H1 (cell line): ENCODE measurements at regions not wholly inside any gene's neighbourhood (a gene's known extent, or its start where the extent isn't known, plus 50 kb on each side); places are given as distances from the start of the nearest gene placed in this dataset.

ENCODE experiments used
- CTCF ChIA-PET: fragments of 300-600 bp; sonication (Branson Sonifier 250); formaldehyde crosslinking; loops from one replicate; lab custom pipeline; 2021; ENCODE audit not compliant: partially characterized antibody; lab: Charles Lee
- POLR2A ChIA-PET: fragments of 300-600 bp; sonication (Branson Sonifier 250); formaldehyde crosslinking; loops from one replicate; lab custom pipeline; 2021; ENCODE audit warnings: inconsistent platforms; ENCODE audit not compliant: partially characterized antibody; lab: Charles Lee
- DNase-seq, 2 experiments: peaks; one replicate each; pipeline versions ENCODE4 v3.0.0 to v3.0.0-alpha.2; 2010 to 2022; ENCODE audit warnings: low spot score in 2 of 2, low read depth in 1 of 2, mixed read lengths in 1 of 2
- FAIRE-seq: peaks from 2 replicates; lab custom pipeline; 2011; peaks lifted over from hg19 to GRCh38; lab: Jason Lieb, UNC
- H2AFZ ChIP-seq: 2 replicates; pipeline ENCODE4 v1.8.1; 2012; ENCODE audit warnings: low read length, inconsistent platforms
- H2AK5ac ChIP-seq: 2 replicates; pipeline ENCODE4 v1.6.1; 2013; ENCODE audit warnings: low read depth, low read length
- H2BK120ac ChIP-seq: replicated peaks from 2 replicates; pipeline ENCODE3; 2013; ENCODE audit warnings: low read depth, low read length, inconsistent platforms
- H2BK12ac ChIP-seq: 2 replicates; pipeline ENCODE4 v1.6.1; 2013; ENCODE audit warnings: low read depth, low read length
- H2BK15ac ChIP-seq: 2 replicates; pipeline ENCODE4 v1.6.1; 2013; ENCODE audit warnings: low read length
- H2BK20ac ChIP-seq: 2 replicates; pipeline ENCODE4 v1.6.1; 2013; ENCODE audit warnings: low read length
- H2BK5ac ChIP-seq: 2 replicates; pipeline ENCODE4 v1.6.1; 2013; ENCODE audit warnings: low read depth, low read length
- H3K14ac ChIP-seq: 2 replicates; pipeline ENCODE4 v1.6.1; 2013; ENCODE audit warnings: inconsistent platforms; ENCODE audit not compliant: insufficient read length
- H3K18ac ChIP-seq: 2 replicates; pipeline ENCODE4 v1.6.1; 2013; ENCODE audit warnings: low read length; ENCODE audit errors: extremely low read depth
- H3K23ac ChIP-seq: 2 replicates; pipeline ENCODE4 v1.6.1; 2013; ENCODE audit warnings: inconsistent platforms; ENCODE audit not compliant: insufficient read length
- H3K23me2 ChIP-seq: 2 replicates; pipeline ENCODE4 v1.6.1; 2013; ENCODE audit warnings: low read depth, low read length
- H3K27ac ChIP-seq: 2 replicates; pipeline ENCODE4 v1.6.1; 2011; ENCODE audit warnings: low read depth, low read length, inconsistent platforms
- H3K27me3 ChIP-seq, 4 experiments: replicated peaks in 1 of 4; 1 replicate in 1 of 4; 2 replicates in 3 of 4; pipeline versions ENCODE4 v1.6.1 to v1.8.1; 2011 to 2013; ENCODE audit warnings: low read length in 3 of 4, mild to moderate bottlenecking in 3 of 4, inconsistent platforms in 2 of 4, mixed read lengths in 2 of 4, moderate library complexity in 1 of 4; ENCODE audit not compliant: control insufficient read depth in 3 of 4, insufficient read depth in 3 of 4; ENCODE audit errors: extremely low read depth in 1 of 4
- H3K36me3 ChIP-seq, 4 experiments: 2 replicates each; pipeline versions ENCODE4 v1.6.1 to v1.8.1; 2011 to 2013; ENCODE audit warnings: mild to moderate bottlenecking in 4 of 4, low read length in 3 of 4, moderate library complexity in 2 of 4, control low read depth in 1 of 4, inconsistent platforms in 1 of 4; ENCODE audit not compliant: insufficient read depth in 4 of 4, control insufficient read depth in 2 of 4
- H3K4ac ChIP-seq: replicated peaks from 2 replicates; pipeline ENCODE3; 2013; ENCODE audit warnings: low read length, low read depth, mixed read lengths, inconsistent platforms; ENCODE audit not compliant: insufficient read length
- H3K4me1 ChIP-seq, 4 experiments: replicated peaks in 1 of 4; 1 replicate in 1 of 4; 2 replicates in 3 of 4; pipeline versions ENCODE4 v1.6.1 to v1.8.1; 2011 to 2013; ENCODE audit warnings: low read length in 3 of 4, inconsistent platforms in 2 of 4, mixed read lengths in 1 of 4; ENCODE audit not compliant: insufficient read depth in 4 of 4, control insufficient read depth in 3 of 4
- H3K4me2 ChIP-seq, 2 experiments: 2 replicates each; pipeline versions ENCODE4 v1.6.1 to v1.8.1; 2011 to 2013; ENCODE audit warnings: low read depth in 2 of 2, low read length in 2 of 2, control low read depth in 1 of 2, inconsistent platforms in 1 of 2, mild to moderate bottlenecking in 1 of 2; ENCODE audit not compliant: insufficient read depth in 1 of 2
- H3K4me3 ChIP-seq, 4 experiments: fragments of 200-600, 300-600 bp in 1 of 4; sonication (generic), shearing (Covaris generic), sonication (Bioruptor Twin) in 1 of 4; 2 replicates each; pipeline versions ENCODE4 v1.5.1 to v1.8.1; 2011 to 2016; ENCODE audit warnings: low read length in 4 of 4, low read depth in 3 of 4, control low read depth in 2 of 4, inconsistent platforms in 2 of 4, mild to moderate bottlenecking in 2 of 4, mixed read lengths in 1 of 4, moderate library complexity in 1 of 4; ENCODE audit not compliant: insufficient read depth in 2 of 4; ENCODE audit errors: extremely low read depth in 1 of 4
- H3K56ac ChIP-seq: replicated peaks from 2 replicates; pipeline ENCODE3; 2013; ENCODE audit warnings: low read depth, mild to moderate bottlenecking, mixed read lengths, low read length, inconsistent platforms; ENCODE audit not compliant: insufficient read length
- H3K79me1 ChIP-seq: 2 replicates; pipeline ENCODE4 v1.6.1; 2013; ENCODE audit warnings: low read depth, low read length, control low read depth
- H3K79me2 ChIP-seq, 2 experiments: 2 replicates each; pipeline versions ENCODE4 v1.6.1 to v1.8.1; 2012 to 2013; ENCODE audit warnings: low read length in 2 of 2, mild to moderate bottlenecking in 2 of 2, inconsistent platforms in 1 of 2; ENCODE audit not compliant: insufficient read depth in 2 of 2, control insufficient read depth in 1 of 2
- H3K9ac ChIP-seq, 4 experiments: replicated peaks in 1 of 4; 1 replicate in 1 of 4; 2 replicates in 3 of 4; pipeline versions ENCODE4 v1.6.1 to v1.8.1; 2011 to 2013; ENCODE audit warnings: low read depth in 3 of 4, low read length in 3 of 4, control low read depth in 2 of 4, mild to moderate bottlenecking in 2 of 4, moderate library complexity in 2 of 4, inconsistent platforms in 1 of 4; ENCODE audit errors: extremely low read depth in 1 of 4
- H3K9me3 ChIP-seq, 2 experiments: 2 replicates each; pipeline versions ENCODE4 v1.6.1 to v1.8.1; 2012 to 2013; ENCODE audit warnings: mild to moderate bottlenecking in 2 of 2, moderate library complexity in 2 of 2, control low read depth in 1 of 2, inconsistent platforms in 1 of 2, low read depth in 1 of 2, low read length in 1 of 2, mixed read lengths in 1 of 2; ENCODE audit not compliant: insufficient read depth in 2 of 2
- H4K20me1 ChIP-seq, 2 experiments: replicated peaks in 1 of 2; 2 replicates each; pipeline versions ENCODE3 to v1.8.1; 2011 to 2013; ENCODE audit warnings: inconsistent platforms in 2 of 2, low read length in 2 of 2, mild to moderate bottlenecking in 1 of 2; ENCODE audit not compliant: insufficient read depth in 2 of 2, control insufficient read depth in 1 of 2
- H4K5ac ChIP-seq: 2 replicates; pipeline ENCODE4 v1.6.1; 2013; ENCODE audit warnings: low read length, low read depth, mixed read lengths, inconsistent platforms; ENCODE audit not compliant: insufficient read length
- H4K8ac ChIP-seq: 2 replicates; pipeline ENCODE4 v1.8.0; 2013; ENCODE audit warnings: mild to moderate bottlenecking, moderate library complexity, low read length, inconsistent platforms; ENCODE audit not compliant: insufficient read depth; ENCODE audit errors: extremely low read depth
- H4K91ac ChIP-seq: replicated peaks from 2 replicates; pipeline ENCODE3; 2013; ENCODE audit warnings: low read length, mixed read lengths, inconsistent platforms; ENCODE audit not compliant: insufficient read length
- ASH2L ChIP-seq: fragments of 200-600, 300-600 bp; sonication (generic); IDR thresholded peaks from one replicate; pipeline ENCODE4 v1.7.1; 2017; ENCODE audit warnings: low read length
- ATF3 ChIP-seq: IDR thresholded peaks from 2 replicates; pipeline ENCODE4 v1.6.1; 2011; ENCODE audit warnings: low read depth, mild to moderate bottlenecking, low read length; ENCODE audit not compliant: insufficient read depth
- BACH1 ChIP-seq: IDR thresholded peaks from 2 replicates; pipeline ENCODE4 v1.6.1; 2012; ENCODE audit warnings: low read length, improper control_type of control experiment
- CEBPB ChIP-seq: IDR thresholded peaks from 2 replicates; pipeline ENCODE4 v1.6.1; 2012; ENCODE audit warnings: low read depth, low read length
- JUN ChIP-seq: IDR thresholded peaks from 2 replicates; pipeline ENCODE4 v1.6.1; 2011; ENCODE audit warnings: low read depth, mild to moderate bottlenecking, improper control_type of control experiment, low read length
- RBBP5 ChIP-seq: IDR thresholded peaks from 2 replicates; pipeline ENCODE4 v1.7.1; 2012; ENCODE audit warnings: low read depth, mild to moderate bottlenecking, inconsistent platforms, low read length, moderate library complexity, borderline replicate concordance
- SIX5 ChIP-seq: IDR thresholded peaks from 2 replicates; pipeline ENCODE4 v1.6.1; 2011; ENCODE audit warnings: mild to moderate bottlenecking, low read depth, low read length
- TAF1 ChIP-seq: IDR thresholded peaks from 2 replicates; pipeline ENCODE4 v1.6.1; 2011; ENCODE audit warnings: mild to moderate bottlenecking, low read depth, low read length
- TCF12 ChIP-seq: IDR thresholded peaks from 2 replicates; pipeline ENCODE4 v1.6.1; 2011; ENCODE audit warnings: low read depth, mild to moderate bottlenecking, low read length
- WGBS, 2 experiments: shearing (Covaris generic) in 1 of 2; methylation state at CpG; one replicate each; pipeline versions ENCODE4 v1.1.6 to v1.1.7; 2013 to 2015; ENCODE audit warnings: low lambda C conversion rate in 2 of 2, mixed read lengths in 2 of 2, inconsistent platforms in 1 of 2, low coverage in 1 of 2, missing lambda C conversion rate in 1 of 2; ENCODE audit not compliant: insufficient replicate concordance in 2 of 2, insufficient coverage in 1 of 2, insufficient read length in 1 of 2; ENCODE audit errors: extremely low coverage in 1 of 2, missing lambda C conversion rate in 1 of 2; 5-methylcytosine and 5-hydroxymethylcytosine counted together

- Histone ChIP-seq H2AK5ac (no peak overlapping the region), H3K56ac (no peak overlapping the region), H3K4ac (no peak overlapping the region), H2BK5ac (no peak overlapping the region), H4K5ac (no peak overlapping the region), H2BK12ac (no peak overlapping the region), H3K9ac (no peak overlapping the region), H3K18ac (no peak overlapping the region), H4K20me1 (no peaks in the 10 kb centered on the region), H3K9me3 (no peaks in the 10 kb centered on the region), H3K27me3 (no peaks in the 10 kb centered on the region), H3K23me2 (no peaks in the 10 kb centered on the region), H3K4me3 (no peak overlapping the region), H2BK120ac (no peak overlapping the region), H2BK20ac (no peak overlapping the region), H4K91ac (no peak overlapping the region), H3K79me1 (no peaks in the 10 kb centered on the region), H3K14ac (no peak overlapping the region), H4K8ac (no peak overlapping the region), H2AFZ (no peak overlapping the region), H3K4me1 (no peaks in the 10 kb centered on the region), H3K79me2 (no peaks in the 10 kb centered on the region), H3K36me3 (no peaks in the 10 kb centered on the region), H3K4me2 (no peak overlapping the region), H3K27ac (no peak overlapping the region), H3K23ac (no peak overlapping the region), H2BK15ac (no peak overlapping the region)
- 92% methylated on average over 4 of the region's 4 CpGs; no CpG with 5 or more reads in 1 of the 2 experiments for WGBS, 2 experiments
- DNase-seq: peak in 1 of 2 experiments; percentile 13
- ChIA-PET CTCF (interaction anchor here (1.0 to 3.3 kb wide), 3 partner anchors 52 to 96 kb away, joined by 3 to 11 read pairs (median 3); no protein-coding TSS in a partner anchor), POLR2A (no interaction called here)
- TF ChIP-seq CEBPB (no peak), BACH1 (no peak), JUN (no peak), TCF12 (no peak), TAF1 (no peak), ATF3 (no peak), RBBP5 (no peak), ASH2L (no peak), SIX5 (no peak)
- FAIRE-seq: no peak
Observed at GRCh38 chr1:30284226-30284625, 439.2 kb downstream of the MATN1 start.
